OCI-LY7 (cell line): ENCODE measurements at regions not wholly inside any gene's neighbourhood (a gene's known extent, or its start where the extent isn't known, plus 50 kb on each side); places are given as distances from the start of the nearest gene placed in this dataset.

Source experiments
- BruUV-seq: library from RNA; stranded (reverse); fragments of 400-500 nt; replicated peaks from 2 replicates; lab custom pipeline; 2021; lab: Mats Ljungman, UMichigan
- CTCF ChIA-PET: fragments of 300-600 bp; sonication (Branson Sonifier 250); formaldehyde crosslinking; loops from one replicate; lab custom pipeline; 2022; ENCODE audit warnings: antibody characterized with exemption; ENCODE audit not compliant: unreplicated experiment; lab: Charles Lee
- POLR2A ChIA-PET: fragments of 300-600 bp; sonication (Branson Sonifier 250); formaldehyde crosslinking; loops from one replicate; lab custom pipeline; 2022; ENCODE audit warnings: antibody characterized with exemption; lab: Charles Lee
- DNase-seq: peaks from one replicate; pipeline ENCODE4 v3.0.0-alpha.2; 2015; ENCODE audit warnings: low spot score
- H2AFZ ChIP-seq: fragments of 200-600 bp; sonication (generic), shearing (Covaris generic); 2 replicates; pipeline ENCODE4 v1.6.1; 2014; ENCODE audit warnings: mild to moderate bottlenecking, antibody characterized with exemption, low read length, moderate library complexity
- H3K27ac ChIP-seq: fragments of 200-600 bp; sonication (generic); 2 replicates; pipeline ENCODE4 v1.5.1; 2014; ENCODE audit warnings: mixed run types, low read depth, mild to moderate bottlenecking, moderate library complexity, low read length, inconsistent platforms; ENCODE audit not compliant: poor library complexity, severe bottlenecking
- H3K36me3 ChIP-seq: fragments of 200-600 bp; sonication (generic); 2 replicates; pipeline ENCODE4 v1.6.1; 2014; ENCODE audit warnings: mild to moderate bottlenecking, antibody characterized with exemption, low read length, moderate library complexity, mixed read lengths; ENCODE audit not compliant: insufficient read depth
- H3K4me1 ChIP-seq: fragments of 200-600 bp; sonication (generic); 2 replicates; pipeline ENCODE4 v1.5.1; 2014; ENCODE audit warnings: mild to moderate bottlenecking, low read length; ENCODE audit not compliant: insufficient read depth, poor library complexity, severe bottlenecking
- H3K4me2 ChIP-seq: fragments of 200-600 bp; sonication (generic); 2 replicates; pipeline ENCODE4 v1.6.1; 2014; ENCODE audit warnings: mild to moderate bottlenecking, low read length
- H3K4me3 ChIP-seq: fragments of 200-600 bp; sonication (generic); 2 replicates; pipeline ENCODE4 v1.5.1; 2014; ENCODE audit warnings: mild to moderate bottlenecking, low read depth, low read length; ENCODE audit not compliant: poor library complexity, severe bottlenecking
- H3K79me2 ChIP-seq: fragments of 200-600 bp; sonication (generic); 2 replicates; pipeline ENCODE4 v1.6.1; 2016; ENCODE audit warnings: low read depth, mild to moderate bottlenecking, low read length, moderate library complexity, mixed read lengths; ENCODE audit not compliant: insufficient read depth
- H3K9me2 ChIP-seq: fragments of 200-600 bp; sonication (generic); 2 replicates; pipeline ENCODE4 v1.6.1; 2016; ENCODE audit warnings: mild to moderate bottlenecking, low read length, mixed read lengths; ENCODE audit not compliant: insufficient read depth
- H3K9me3 ChIP-seq: fragments of 200-600 bp; sonication (generic); 2 replicates; pipeline ENCODE4 v1.6.1; 2014; ENCODE audit warnings: mild to moderate bottlenecking, mixed run types, low read length, mixed read lengths
- H4K20me1 ChIP-seq: fragments of 200-600 bp; sonication (generic); 2 replicates; pipeline ENCODE4 v1.6.1; 2014; ENCODE audit warnings: mild to moderate bottlenecking, antibody characterized with exemption, low read length, moderate library complexity, mixed read lengths; ENCODE audit not compliant: insufficient read depth
- CTCF ChIP-seq: fragments of 200-600 bp; sonication (generic); conservative IDR thresholded peaks from 2 replicates; pipeline ENCODE4 v1.5.1; 2014; ENCODE audit warnings: mild to moderate bottlenecking, antibody characterized with exemption, low read length, moderate library complexity, mixed read lengths
- EZH2phosphoT487 ChIP-seq: fragments of 200-600 bp; sonication (generic); IDR thresholded peaks from 2 replicates; pipeline ENCODE4 v1.6.1; 2018; ENCODE audit warnings: low read depth, borderline replicate concordance, mild to moderate bottlenecking, mixed run types, antibody characterized with exemption, low read length, moderate library complexity, mixed read lengths
- intact Hi-C: fragments of 100-400 bp; cut with micrococcal nuclease; formaldehyde crosslinking; loops from one replicate; pipeline ENCODE4 v1.10.0; 2022; ENCODE audit not compliant: unreplicated experiment

- Histone ChIP-seq H3K9me3 (no peaks in the 10 kb centered on the region), H3K27ac (no peak overlapping the region), H2AFZ (no peak overlapping the region), H3K36me3 (no peaks in the 10 kb centered on the region), H4K20me1 (no peaks in the 10 kb centered on the region), H3K9me2 (no peaks in the 10 kb centered on the region), H3K4me2 (no peak overlapping the region), H3K4me1 (no peaks in the 10 kb centered on the region), H3K79me2 (no peaks in the 10 kb centered on the region), H3K4me3 (no peak overlapping the region)
- no TSS peak for BruUV-seq
- POLR2A ChIA-PET = interaction anchor here (0.6 to 0.7 kb wide), 2 partner anchors 109 to 248 kb away, joined by 3 to 4 read pairs; no protein-coding TSS in a partner anchor
- CTCF ChIA-PET = no interaction called here
- TF ChIP-seq EZH2phosphoT487 = no peak
- TF ChIP-seq CTCF = no peak
- no peak for DNase-seq
- intact Hi-C loops = no loop called here
Observed at GRCh38 chr17:14506364-14506763, 205.5 kb downstream of the HS3ST3B1 start.

GRCh38 chr17:14505606-14506005 is 204.7 kb downstream of the HS3ST3B1 start:
- Histone ChIP-seq H3K4me3 (no peak overlapping the region), H3K27ac (no peak overlapping the region), H3K9me2 (no peaks in the 10 kb centered on the region), H3K79me2 (no peaks in the 10 kb centered on the region), H2AFZ (no peak overlapping the region), H4K20me1 (no peaks in the 10 kb centered on the region), H3K4me2 (no peak overlapping the region), H3K36me3 (no peaks in the 10 kb centered on the region), H3K9me3 (0 out of 2 replicates have a peak, but pooled peaks cover 3% of the 10 kb centered on the region), H3K4me1 (no peaks in the 10 kb centered on the region)
- CTCF ChIA-PET = no interaction called here
- TF ChIP-seq EZH2phosphoT487 (no peak), CTCF (no peak)
- intact Hi-C loops = no loop called here
- BruUV-seq = no TSS peak
- no peak for DNase-seq
- POLR2A ChIA-PET = interaction anchor here (0.6 kb wide), 1 partner anchor 110 kb away, joined by 4 read pairs; no protein-coding TSS in a partner anchor

- Histone ChIP-seq H3K4me1 (no peaks in the 10 kb centered on the region), H3K79me2 (no peaks in the 10 kb centered on the region), H3K4me3 (no peak overlapping the region), H3K9me3 (0 out of 2 replicates have a peak, but pooled peaks cover 3% of the 10 kb centered on the region), H4K20me1 (no peaks in the 10 kb centered on the region), H3K9me2 (no peaks in the 10 kb centered on the region), H2AFZ (peak overlapping the region; percentile 37; the same call in 1 of the 2 replicates), H3K4me2 (no peak overlapping the region), H3K27ac (no peak overlapping the region), H3K36me3 (no peaks in the 10 kb centered on the region)
- BruUV-seq = no TSS peak
- ChIA-PET CTCF (no interaction called here), POLR2A (interaction anchor here (0.7 kb wide), 1 partner anchor 37 kb away, joined by 4 read pairs; no protein-coding TSS in a partner anchor)
- no peak for DNase-seq
- TF ChIP-seq CTCF = no peak
- no peak for TF ChIP-seq EZH2phosphoT487
- intact Hi-C loops = no loop called here
Observed at GRCh38 chr17:14499976-14500375, 199.1 kb downstream of the HS3ST3B1 start.
